Effector memory CD4-positive, alpha-beta T cell (primary cell): ENCODE measurements at regions not wholly inside any gene's neighbourhood (a gene's known extent, or its start where the extent isn't known, plus 50 kb on each side); places are given as distances from the start of the nearest gene placed in this dataset.
A peak's percentile ranks its signal among the peaks of the same experiment; 100 is the strongest.

Source experiments
- DNase-seq, 3 donors: peaks; one replicate each; pipeline ENCODE4 v3.0.0-alpha.2; 2020
- H3K27ac ChIP-seq: 2 replicates; pipeline ENCODE4 v1.7.0; 2013; ENCODE audit warnings: mild to moderate bottlenecking, low read length, moderate library complexity; ENCODE audit not compliant: insufficient read depth, poor library complexity, severe bottlenecking
- H3K27me3 ChIP-seq: replicated peaks from 2 replicates; pipeline ENCODE4 v1.7.0; 2013; ENCODE audit warnings: mild to moderate bottlenecking, low read length; ENCODE audit not compliant: insufficient read depth, control insufficient read depth, poor library complexity, severe bottlenecking
- H3K36me3 ChIP-seq: 2 replicates; pipeline ENCODE4 v1.7.0; 2013; ENCODE audit warnings: mild to moderate bottlenecking, low read length, moderate library complexity; ENCODE audit not compliant: control insufficient read depth, insufficient read depth
- H3K4me1 ChIP-seq: 2 replicates; pipeline ENCODE4 v1.7.0; 2013; ENCODE audit warnings: low read length, mild to moderate bottlenecking; ENCODE audit not compliant: control insufficient read depth, insufficient read depth, poor library complexity, severe bottlenecking
- H3K4me3 ChIP-seq: 2 replicates; pipeline ENCODE4 v1.7.0; 2013; ENCODE audit warnings: low read length, low read depth, mild to moderate bottlenecking; ENCODE audit not compliant: insufficient read depth, poor library complexity, severe bottlenecking
- H3K9me3 ChIP-seq: 2 replicates; pipeline ENCODE4 v1.7.0; 2013; ENCODE audit warnings: mild to moderate bottlenecking, low read length, moderate library complexity; ENCODE audit not compliant: control insufficient read depth

- H3K4me3 ChIP-seq = no peak overlapping the region
- H3K9me3 ChIP-seq = no peaks in the 10 kb centered on the region
- H3K36me3 ChIP-seq = no peaks in the 10 kb centered on the region
- H3K4me1 ChIP-seq = no peaks in the 10 kb centered on the region
- H3K27ac ChIP-seq = no peak overlapping the region
- no peaks in the 10 kb centered on the region for H3K27me3 ChIP-seq
- DNase-seq = no peak
Observed at GRCh38 chr18:67421651-67422050, 94.9 kb downstream of the DSEL start.

- H3K27ac ChIP-seq = no peak overlapping the region
- H3K4me3 ChIP-seq = peak overlapping the region; percentile 36
Observed at GRCh38 chr18:67417864-67418523, 98.5 kb downstream of the DSEL start.

GRCh38 chr18:67411116-67411515, 105.4 kb downstream of the DSEL start:
- no peaks in the 10 kb centered on the region for H3K27me3 ChIP-seq
- no peaks in the 10 kb centered on the region for H3K36me3 ChIP-seq
- DNase-seq = no peak
- H3K27ac ChIP-seq = no peak overlapping the region
- no peaks in the 10 kb centered on the region for H3K9me3 ChIP-seq
- H3K4me1 ChIP-seq = no peaks in the 10 kb centered on the region
- no peak overlapping the region for H3K4me3 ChIP-seq

More at GRCh38 chr18:67417864-67418523, 98.5 kb downstream of the DSEL start:
- DNase-seq = no peak
- Histone ChIP-seq H3K4me1 (no peaks in the 10 kb centered on the region), H3K9me3 (no peaks in the 10 kb centered on the region), H3K27me3 (no peaks in the 10 kb centered on the region), H3K36me3 (no peaks in the 10 kb centered on the region)

GRCh38 chr18:67410075-67411070, 106.1 kb downstream of the DSEL start:
- no peaks in the 10 kb centered on the region for H3K27me3 ChIP-seq
- no peaks in the 10 kb centered on the region for H3K36me3 ChIP-seq
- H3K27ac ChIP-seq = no peak overlapping the region
- no peak for DNase-seq
- no peaks in the 10 kb centered on the region for H3K4me1 ChIP-seq
- H3K9me3 ChIP-seq = no peaks in the 10 kb centered on the region
- H3K4me3 ChIP-seq = no peak overlapping the region

- H3K27ac ChIP-seq = no peak overlapping the region
Observed at GRCh38 chr18:67408240-67408639, 108.3 kb downstream of the DSEL start.

GRCh38 chr18:67406714-67407113, 109.8 kb downstream of the DSEL start:
- no peaks in the 10 kb centered on the region for H3K36me3 ChIP-seq
- H3K27me3 ChIP-seq = no peaks in the 10 kb centered on the region
- H3K4me3 ChIP-seq = no peak overlapping the region
- no peaks in the 10 kb centered on the region for H3K9me3 ChIP-seq
- no peak for DNase-seq
- H3K4me1 ChIP-seq = no peaks in the 10 kb centered on the region
- H3K27ac ChIP-seq = no peak overlapping the region

More at GRCh38 chr18:67408240-67408639, 108.3 kb downstream of the DSEL start:
- Histone ChIP-seq H3K4me3 (no peak overlapping the region), H3K27me3 (no peaks in the 10 kb centered on the region), H3K9me3 (no peaks in the 10 kb centered on the region), H3K36me3 (no peaks in the 10 kb centered on the region), H3K4me1 (no peaks in the 10 kb centered on the region)
- DNase-seq = no peak

GRCh38 chr18:67402543-67402942, 114.0 kb downstream of the DSEL start:
- no peaks in the 10 kb centered on the region for H3K36me3 ChIP-seq
- no peaks in the 10 kb centered on the region for H3K4me1 ChIP-seq
- no peaks in the 10 kb centered on the region for H3K27me3 ChIP-seq
- H3K27ac ChIP-seq = no peak overlapping the region
- DNase-seq = no peak
- no peaks in the 10 kb centered on the region for H3K9me3 ChIP-seq
- H3K4me3 ChIP-seq = no peak overlapping the region

- no peak overlapping the region for H3K4me3 ChIP-seq
- H3K4me1 ChIP-seq = no peaks in the 10 kb centered on the region
- no peaks in the 10 kb centered on the region for H3K36me3 ChIP-seq
- no peaks in the 10 kb centered on the region for H3K9me3 ChIP-seq
- H3K27me3 ChIP-seq = no peaks in the 10 kb centered on the region
- no peak for DNase-seq
- H3K27ac ChIP-seq = no peak overlapping the region
Observed at GRCh38 chr18:67400502-67401117, 115.9 kb downstream of the DSEL start.

- H3K4me1 ChIP-seq = no peaks in the 10 kb centered on the region
- no peak overlapping the region for H3K4me3 ChIP-seq
- H3K27ac ChIP-seq = no peak overlapping the region
- H3K9me3 ChIP-seq = no peaks in the 10 kb centered on the region
- no peak for DNase-seq
- H3K27me3 ChIP-seq = no peaks in the 10 kb centered on the region
- H3K36me3 ChIP-seq = no peaks in the 10 kb centered on the region
Observed at GRCh38 chr18:67386032-67386431, 130.5 kb downstream of the DSEL start.

- no peak for DNase-seq
- Histone ChIP-seq H3K9me3 (no peaks in the 10 kb centered on the region), H3K36me3 (no peaks in the 10 kb centered on the region), H3K4me3 (no peak overlapping the region), H3K4me1 (no peaks in the 10 kb centered on the region), H3K27ac (no peak overlapping the region), H3K27me3 (no peaks in the 10 kb centered on the region)
Observed at GRCh38 chr18:67385455-67385854, 131.1 kb downstream of the DSEL start.
